ENCODE measurements at regions not wholly inside any gene's neighbourhood (a gene's known extent, or its start where the extent isn't known, plus 50 kb on each side); places are given as distances from the start of the nearest gene placed in this dataset.
"Not testable (repeated sequence)": the region's sequence is repeated elsewhere in the genome, so short reads cannot be mapped to it uniquely, and the experiment has no call there.

GRCh38 chr7:16255952-16256351 is 165.4 kb downstream of the CRPPA start:
- POLR2A ChIA-PET (ENCODE audit: unreplicated experiment) = not testable (repeated sequence)

GRCh38 chr7:16250655-16251054 is 170.7 kb downstream of the CRPPA start:
- H3K79me1 ChIP-seq (ENCODE audit: low read depth in 1 of 2, low read length in 2 of 2); H2BK5ac ChIP-seq (ENCODE audit: low read depth, low read length, poor library complexity, severe bottlenecking); H3K4me3 ChIP-seq (ENCODE audit: insufficient read depth, low read depth, low read length); H2BK15ac ChIP-seq (ENCODE audit: low read depth, low read length); H3K23ac ChIP-seq (ENCODE audit: low read depth, low read length); H3K56ac ChIP-seq (ENCODE audit: extremely low read depth, insufficient read depth, low read length); H3K18ac ChIP-seq (ENCODE audit: low read depth, low read length); H2BK120ac ChIP-seq (ENCODE audit: low read depth, low read length); H4K20me1 ChIP-seq (ENCODE audit: insufficient read depth, low read length); H2BK20ac ChIP-seq (ENCODE audit: low read depth, low read length); H2AFZ ChIP-seq (replicated peaks; ENCODE audit: low read length, poor library complexity); H3K27me3 ChIP-seq (ENCODE audit: control insufficient read depth, insufficient read depth, low read length); H3K4me2 ChIP-seq (ENCODE audit: low read depth, low read length); H4K5ac ChIP-seq (ENCODE audit: low read depth, low read length); H3K14ac ChIP-seq (replicated peaks; ENCODE audit: low read depth, low read length); ATAC-seq (ENCODE audit: low read depth); H4K91ac ChIP-seq (ENCODE audit: insufficient read depth, low read depth, low read length); H3K9ac ChIP-seq (ENCODE audit: low read depth, low read length); H2AK5ac ChIP-seq (ENCODE audit: low read depth, low read length); H3K9me1 ChIP-seq (ENCODE audit: insufficient read depth, low read length); CTCF ChIA-PET; H2AK9ac ChIP-seq (replicated peaks; ENCODE audit: low read depth, low read length, poor library complexity); DNase-seq; BruUV-seq (replicated peaks); dilution Hi-C loops (cut with HindIII; ENCODE audit: low sequenced_read_pairs, unreplicated experiment); H3K4me1 ChIP-seq (ENCODE audit: control insufficient read depth, insufficient read depth, low read length); H3K9me3 ChIP-seq (ENCODE audit: control insufficient read depth, insufficient read depth, low read length); intact Hi-C loops (cut with micrococcal nuclease); H3K36me3 ChIP-seq (ENCODE audit: control insufficient read depth, insufficient read depth, low read length); H3K4ac ChIP-seq (ENCODE audit: low read depth, low read length); H3K27ac ChIP-seq (ENCODE audit: insufficient read depth, low read length); H4K8ac ChIP-seq (ENCODE audit: low read depth in 2 of 2, low read length in 2 of 2); POLR2A ChIA-PET (ENCODE audit: unreplicated experiment); in situ Hi-C loops (cut with MboI; ENCODE audit: low sequenced_read_pairs): not testable (repeated sequence)
- WGBS, 2 experiments (ENCODE audit: extremely low coverage in 2 of 2, insufficient read length in 1 of 2) = no CpG with 5 or more reads among the region's 2 CpGs

More at GRCh38 chr7:16255952-16256351, 165.4 kb downstream of the CRPPA start:
- BruUV-seq (replicated peaks); H3K18ac ChIP-seq (ENCODE audit: low read depth, low read length); H2BK120ac ChIP-seq (ENCODE audit: low read depth, low read length); H2AFZ ChIP-seq (replicated peaks; ENCODE audit: low read length, poor library complexity); H3K79me1 ChIP-seq (ENCODE audit: low read depth in 1 of 2, low read length in 2 of 2); H3K27ac ChIP-seq (ENCODE audit: insufficient read depth, low read length); H4K20me1 ChIP-seq (ENCODE audit: insufficient read depth, low read length); H2AK9ac ChIP-seq (replicated peaks; ENCODE audit: low read depth, low read length, poor library complexity); DNase-seq; H3K23ac ChIP-seq (ENCODE audit: low read depth, low read length); dilution Hi-C loops (cut with HindIII; ENCODE audit: low sequenced_read_pairs, unreplicated experiment); H3K9ac ChIP-seq (ENCODE audit: low read depth, low read length); H4K8ac ChIP-seq (ENCODE audit: low read depth in 2 of 2, low read length in 2 of 2); H2AK5ac ChIP-seq (ENCODE audit: low read depth, low read length); H3K27me3 ChIP-seq (ENCODE audit: control insufficient read depth, insufficient read depth, low read length); H3K56ac ChIP-seq (ENCODE audit: extremely low read depth, insufficient read depth, low read length); H2BK5ac ChIP-seq (ENCODE audit: low read depth, low read length, poor library complexity, severe bottlenecking); in situ Hi-C loops (cut with MboI; ENCODE audit: low sequenced_read_pairs); H3K36me3 ChIP-seq (ENCODE audit: control insufficient read depth, insufficient read depth, low read length); H4K91ac ChIP-seq (ENCODE audit: insufficient read depth, low read depth, low read length); H3K9me1 ChIP-seq (ENCODE audit: insufficient read depth, low read length); H3K9me3 ChIP-seq (ENCODE audit: control insufficient read depth, insufficient read depth, low read length); H3K4me2 ChIP-seq (ENCODE audit: low read depth, low read length); ATAC-seq (ENCODE audit: low read depth); H3K14ac ChIP-seq (replicated peaks; ENCODE audit: low read depth, low read length); H2BK20ac ChIP-seq (ENCODE audit: low read depth, low read length); H3K4me1 ChIP-seq (ENCODE audit: control insufficient read depth, insufficient read depth, low read length); H2BK15ac ChIP-seq (ENCODE audit: low read depth, low read length); CTCF ChIA-PET; H3K4me3 ChIP-seq (ENCODE audit: insufficient read depth, low read depth, low read length); H4K5ac ChIP-seq (ENCODE audit: low read depth, low read length); H3K4ac ChIP-seq (ENCODE audit: low read depth, low read length): not testable (repeated sequence)
- no CpG with 5 or more reads among the region's 2 CpGs for WGBS, 2 experiments (ENCODE audit: extremely low coverage in 2 of 2, insufficient read length in 1 of 2)
- intact Hi-C loops (cut with micrococcal nuclease) = loop anchor here (5.0 kb wide), 1 partner anchor 301 kb away; no protein-coding TSS in a partner anchor
